Vagina (tissue), 2 donors: ENCODE measurements at regions not wholly inside any gene's neighbourhood (a gene's known extent, or its start where the extent isn't known, plus 50 kb on each side); places are given as distances from the start of the nearest gene placed in this dataset.

Source experiments
- CTCF ChIP-seq, 3 experiments: fragments of 450-650 bp in 2 of 3; fragments of 200-600 bp in 1 of 3; sonication (generic) in 1 of 3; IDR thresholded peaks; one replicate each; pipeline ENCODE4 v1.5.1; 2017 to 2019; ENCODE audit warnings: antibody characterized with exemption in 3 of 3, mild to moderate bottlenecking in 2 of 3, moderate library complexity in 2 of 3
- POLR2A ChIP-seq, 2 donors: fragments of 450-650 bp; IDR thresholded peaks; one replicate each; pipeline ENCODE4 v1.6.1; 2017; ENCODE audit warnings: antibody characterized with exemption in 2 of 2, mild to moderate bottlenecking in 2 of 2, moderate library complexity in 2 of 2
- POLR2AphosphoS5 ChIP-seq, 2 donors: sonication (generic); formaldehyde crosslinking; IDR thresholded peaks; one replicate each; pipeline ENCODE4 v1.9.0; 2017; ENCODE audit warnings: antibody characterized with exemption in 2 of 2, mild to moderate bottlenecking in 2 of 2, low read depth in 1 of 2; ENCODE audit not compliant: insufficient read depth in 1 of 2

DNA sequence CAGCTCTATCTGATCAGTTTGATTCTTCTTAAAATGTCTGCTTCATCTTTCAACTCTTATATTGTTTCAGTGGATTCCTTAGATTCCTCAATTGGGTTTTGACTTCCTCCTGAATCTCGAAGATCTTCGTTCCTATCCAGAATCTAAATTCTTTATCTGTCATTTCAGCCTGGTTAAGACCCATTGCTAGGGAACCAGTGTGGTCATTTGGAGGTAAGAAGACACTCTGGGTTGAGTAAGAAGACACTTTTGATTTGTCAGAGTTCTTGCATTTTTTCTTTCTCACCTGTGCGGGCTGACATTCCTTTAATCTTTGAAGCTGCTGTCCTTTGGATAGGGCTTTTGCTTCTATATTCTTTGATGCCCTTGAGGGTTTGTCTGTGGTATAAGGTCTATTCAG is 291.9 kb downstream of the SLC7A11 start:
- no peak for TF ChIP-seq CTCF (IDR thresholded peaks at IDR 0.05)
- TF ChIP-seq POLR2A (IDR thresholded peaks at IDR 0.05), result no peak
- TF ChIP-seq POLR2AphosphoS5 (IDR thresholded peaks at IDR 0.05; ENCODE audit: insufficient read depth in 1 of 2, low read depth in 1 of 2), result no peak
